ENCODE measurements at regions not wholly inside any gene's neighbourhood (a gene's known extent, or its start where the extent isn't known, plus 50 kb on each side); places are given as distances from the start of the nearest gene placed in this dataset.
"Not testable (repeated sequence)": the region's sequence is repeated elsewhere in the genome, so short reads cannot be mapped to it uniquely, and the experiment has no call there.

DNA sequence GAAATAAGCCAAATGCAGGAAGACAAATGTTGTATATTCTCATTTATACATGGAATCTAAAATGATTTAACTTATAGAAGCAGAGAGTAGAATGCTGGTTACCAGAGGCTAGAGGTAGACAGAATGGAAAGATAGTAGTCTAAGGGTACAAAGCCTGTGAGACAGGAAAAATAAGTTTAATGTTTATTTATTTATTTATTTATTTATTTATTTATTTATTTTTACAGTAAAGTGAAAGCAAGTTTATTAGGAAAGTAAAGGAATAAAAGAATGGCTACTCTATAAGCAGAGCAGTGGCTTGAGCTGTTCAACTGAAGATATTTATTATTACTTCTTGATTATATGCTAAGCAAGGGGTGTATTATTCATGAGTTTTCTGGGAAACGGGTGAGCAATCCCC lies 203.2 kb downstream of the LAS1L start:
- no peak overlapping the region for H3K4me3 ChIP-seq

DNA sequence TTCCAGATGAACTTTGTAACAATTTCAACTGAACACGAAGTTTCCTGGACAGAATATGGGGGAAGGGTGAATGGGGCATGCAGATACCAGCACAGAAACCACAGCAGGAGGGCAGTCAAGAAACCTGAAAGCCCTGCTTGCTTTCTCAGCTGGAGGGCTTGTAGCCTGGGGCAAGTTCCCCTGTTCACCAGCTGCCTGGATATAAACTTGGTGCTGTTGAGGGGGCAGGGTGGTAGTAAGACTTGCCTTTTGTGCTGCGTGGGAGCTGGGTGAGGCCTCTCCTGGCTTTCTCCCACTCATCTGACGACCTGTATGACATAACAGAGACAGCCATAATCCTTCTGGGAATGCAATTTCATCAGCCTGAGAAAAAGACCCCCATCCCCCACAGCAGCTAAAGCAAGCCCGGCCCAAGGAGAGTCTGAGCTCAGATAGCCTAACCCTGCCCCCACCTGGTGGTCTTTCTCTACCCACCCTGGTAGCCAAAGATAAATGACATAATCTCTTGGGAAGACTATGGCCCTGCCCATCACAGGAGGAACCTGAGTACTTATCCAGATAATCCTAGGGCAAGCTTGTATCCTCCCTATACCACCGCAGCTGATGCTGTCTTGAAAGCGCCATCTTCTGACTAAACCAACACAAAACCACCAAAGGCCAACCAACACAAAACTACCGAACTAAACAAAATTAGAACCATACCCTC lies 234.3 kb downstream of the LAS1L start:
- no peak overlapping the region for H3K4me3 ChIP-seq
- no peaks in the 10 kb centered on the region for H3K9me3 ChIP-seq
- no peaks in the 10 kb centered on the region for H3K27me3 ChIP-seq (ENCODE audit: low read depth)
- H3K36me3 ChIP-seq (replicated peaks), result no peaks in the 10 kb centered on the region
- no peaks in the 10 kb centered on the region for H3K4me1 ChIP-seq
- peak in 1 of 2 experiments; percentile 6 for DNase-seq (ENCODE audit: low spot score in 2 of 2)
- in situ Hi-C loops (cut with MboI; ENCODE audit: low sequenced_read_pairs), result no loop called here

More for the DNA sequence above, 203.2 kb downstream of the LAS1L start:
- Histone ChIP-seq H3K27me3 (ENCODE audit: low read depth) (no peaks in the 10 kb centered on the region), H3K4me1 (no peaks in the 10 kb centered on the region), H3K36me3 (replicated peaks) (no peaks in the 10 kb centered on the region), H3K9me3 (no peaks in the 10 kb centered on the region)
- no peak for DNase-seq (ENCODE audit: low spot score in 2 of 2)
- in situ Hi-C loops (cut with MboI; ENCODE audit: low sequenced_read_pairs), result no loop called here

DNA sequence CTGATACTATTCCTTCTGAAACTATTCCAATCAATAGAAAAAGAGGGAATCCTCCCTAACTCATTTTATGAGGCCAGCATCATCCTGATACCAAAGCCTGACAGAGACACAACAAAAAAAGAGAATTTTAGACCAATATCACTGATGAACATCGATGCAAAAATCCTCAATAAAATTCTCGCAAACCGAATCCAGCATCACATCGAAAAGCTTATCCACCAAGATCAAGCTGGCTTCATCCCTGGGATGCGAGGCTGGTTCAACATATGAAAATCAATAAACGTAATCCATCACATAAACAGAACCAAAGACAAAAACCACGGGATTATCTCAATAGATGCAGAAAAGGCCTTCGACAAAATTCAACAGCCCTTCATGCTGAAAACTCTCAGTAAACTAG lies 251.7 kb downstream of the LAS1L start:
- in situ Hi-C loops (cut with MboI; ENCODE audit: low sequenced_read_pairs), result not testable (repeated sequence)

DNA sequence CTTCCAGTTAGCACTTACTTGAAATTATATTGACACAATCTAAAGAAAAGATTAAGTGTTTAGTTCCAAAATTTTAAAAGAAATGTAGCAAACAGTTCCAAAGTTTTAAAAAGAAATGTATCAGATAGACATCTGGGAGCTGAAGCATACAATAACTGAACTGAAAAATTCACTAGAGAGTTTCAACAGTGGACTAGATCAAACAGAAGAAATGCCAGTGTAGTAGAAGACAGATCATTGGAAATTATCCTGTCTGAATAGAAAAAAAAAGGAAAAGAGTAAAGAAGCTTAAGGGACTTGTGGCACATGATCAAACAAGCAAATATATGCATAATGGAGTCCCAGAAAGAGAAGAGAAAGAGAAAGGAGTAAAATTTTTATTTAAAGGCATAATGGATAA lies 261.4 kb downstream of the LAS1L start:
- no peak for DNase-seq (ENCODE audit: low spot score in 2 of 2)
- in situ Hi-C loops (cut with MboI; ENCODE audit: low sequenced_read_pairs), result no loop called here

More for the DNA sequence above, 251.7 kb downstream of the LAS1L start:
- H3K9me3 ChIP-seq; H3K4me3 ChIP-seq; DNase-seq (ENCODE audit: low spot score in 2 of 2); H3K36me3 ChIP-seq (replicated peaks); H3K27me3 ChIP-seq (ENCODE audit: low read depth); H3K4me1 ChIP-seq: not testable (repeated sequence)

DNA sequence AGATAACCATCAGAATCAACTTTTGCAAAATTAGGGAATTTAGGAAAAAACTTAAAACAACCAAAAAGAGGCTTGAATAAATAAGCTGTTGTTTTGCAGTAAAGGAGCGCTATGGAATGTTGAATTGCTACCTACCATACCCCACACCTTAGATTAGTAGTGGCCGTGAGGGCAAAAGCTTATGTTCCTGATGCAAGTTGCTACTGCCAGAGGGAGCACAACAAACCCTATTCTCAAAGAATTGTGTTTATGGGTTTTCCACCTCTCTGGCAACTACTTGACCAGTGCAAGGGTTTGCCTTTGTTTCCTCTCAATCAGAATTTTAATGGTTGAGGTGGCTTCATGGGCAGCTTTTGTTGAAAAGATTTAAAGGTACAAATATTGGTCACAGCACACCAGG lies 268.1 kb downstream of the LAS1L start:
- Histone ChIP-seq H3K27me3 (ENCODE audit: low read depth) (no peaks in the 10 kb centered on the region), H3K4me1 (no peaks in the 10 kb centered on the region), H3K9me3 (no peaks in the 10 kb centered on the region), H3K36me3 (replicated peaks) (no peaks in the 10 kb centered on the region), H3K4me3 (no peak overlapping the region)
- in situ Hi-C loops (cut with MboI; ENCODE audit: low sequenced_read_pairs), result no loop called here
- DNase-seq (ENCODE audit: low spot score in 2 of 2), result no peak

More for the DNA sequence above, 261.4 kb downstream of the LAS1L start:
- Histone ChIP-seq H3K9me3 (no peaks in the 10 kb centered on the region), H3K4me3 (no peak overlapping the region), H3K27me3 (ENCODE audit: low read depth) (no peaks in the 10 kb centered on the region), H3K4me1 (no peaks in the 10 kb centered on the region), H3K36me3 (replicated peaks) (no peaks in the 10 kb centered on the region)

DNA sequence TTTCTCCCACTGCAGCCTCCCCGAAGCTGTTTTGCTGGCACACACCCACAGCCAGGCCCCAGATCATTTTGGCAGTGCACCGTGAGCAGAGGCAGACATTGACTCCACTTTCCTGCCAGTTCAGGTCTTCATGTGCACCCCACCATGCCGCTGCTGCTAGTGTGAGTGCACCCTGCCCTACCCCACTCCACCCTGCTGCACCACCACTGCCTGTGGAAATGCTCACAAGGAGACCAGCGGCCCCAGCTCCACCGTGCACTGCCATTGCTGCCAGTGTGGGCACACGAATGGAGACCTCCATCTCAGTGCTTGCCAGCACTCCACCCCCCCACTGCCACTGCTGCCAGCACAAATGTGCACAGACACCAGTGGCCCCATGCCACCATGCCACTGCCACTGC lies 277.6 kb upstream of the ZC4H2 start:
- in situ Hi-C loops (cut with MboI; ENCODE audit: low sequenced_read_pairs), result no loop called here

DNA sequence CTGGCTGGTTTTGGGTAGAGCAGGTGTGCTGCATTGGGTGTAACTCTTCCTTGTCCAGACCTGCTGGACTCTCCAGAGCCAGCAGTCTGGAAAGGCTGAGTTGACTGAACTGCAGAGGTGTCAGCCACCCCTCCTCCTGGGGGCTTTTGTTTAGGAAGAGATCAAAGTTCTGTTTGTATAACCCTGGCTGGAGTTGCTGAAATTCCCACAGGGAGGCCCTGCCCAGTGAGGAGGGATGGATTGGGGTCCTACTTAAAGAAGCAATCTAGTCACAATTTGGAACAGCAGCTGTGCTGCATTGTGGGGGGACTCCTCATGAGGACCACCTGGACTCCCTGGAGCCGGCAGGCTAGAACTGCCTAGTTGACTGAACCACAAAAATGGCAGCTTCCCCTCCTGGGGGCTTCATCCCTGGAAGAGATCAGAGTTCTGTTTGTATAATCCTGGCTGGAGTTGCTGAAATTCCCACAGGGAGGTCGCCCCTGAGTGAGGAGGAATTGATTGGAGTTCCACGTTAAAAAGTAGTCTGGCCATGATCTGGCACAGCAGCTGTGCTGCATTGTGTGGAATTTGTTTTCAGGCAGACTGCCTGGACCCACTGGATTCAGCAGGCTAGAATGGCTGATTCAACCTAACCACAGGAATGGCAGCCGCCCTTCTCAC lies 264.9 kb upstream of the ZC4H2 start:
- H3K4me1 ChIP-seq, result no peaks in the 10 kb centered on the region
- H3K36me3 ChIP-seq (replicated peaks), result no peaks in the 10 kb centered on the region
- H3K27me3 ChIP-seq (ENCODE audit: low read depth), result no peaks in the 10 kb centered on the region
- in situ Hi-C loops (cut with MboI; ENCODE audit: low sequenced_read_pairs), result no loop called here
- no peaks in the 10 kb centered on the region for H3K9me3 ChIP-seq
- no peak for DNase-seq (ENCODE audit: low spot score in 2 of 2)
- H3K4me3 ChIP-seq, result no peak overlapping the region

More for the DNA sequence above, 277.6 kb upstream of the ZC4H2 start:
- no peaks in the 10 kb centered on the region for H3K4me1 ChIP-seq
- H3K36me3 ChIP-seq (replicated peaks), result no peaks in the 10 kb centered on the region
- no peaks in the 10 kb centered on the region for H3K27me3 ChIP-seq (ENCODE audit: low read depth)
- no peak for DNase-seq (ENCODE audit: low spot score in 2 of 2)
- H3K9me3 ChIP-seq, result 0 out of 2 replicates have a peak, but pooled peaks cover 3% of the 10 kb centered on the region
- no peak overlapping the region for H3K4me3 ChIP-seq

DNA sequence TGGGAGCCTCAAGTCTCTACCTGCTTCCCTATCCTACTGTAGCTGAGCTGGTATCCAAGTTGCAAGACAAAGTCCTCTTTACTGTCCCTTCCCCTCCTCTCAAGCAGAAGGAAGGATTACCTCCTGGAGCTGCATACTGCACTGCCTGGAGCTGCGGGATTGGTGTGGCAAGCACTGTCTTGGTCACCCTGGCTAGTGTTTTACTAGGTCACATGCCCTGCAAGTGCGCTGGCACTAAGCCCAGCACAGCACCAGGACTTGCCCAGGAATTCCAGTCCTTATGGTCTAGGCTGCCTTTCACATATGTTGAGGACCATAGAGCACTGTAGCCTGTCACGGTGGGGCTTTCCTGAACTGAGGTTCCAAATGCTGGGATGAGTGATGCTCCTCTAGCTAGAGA lies 227.3 kb upstream of the ZC4H2 start:
- DNase-seq (ENCODE audit: low spot score in 2 of 2), result no peak
- no peaks in the 10 kb centered on the region for H3K9me3 ChIP-seq
- H3K4me3 ChIP-seq, result no peak overlapping the region
- no peaks in the 10 kb centered on the region for H3K36me3 ChIP-seq (replicated peaks)
- H3K4me1 ChIP-seq, result no peaks in the 10 kb centered on the region
- in situ Hi-C loops (cut with MboI; ENCODE audit: low sequenced_read_pairs), result no loop called here
- no peaks in the 10 kb centered on the region for H3K27me3 ChIP-seq (ENCODE audit: low read depth)

DNA sequence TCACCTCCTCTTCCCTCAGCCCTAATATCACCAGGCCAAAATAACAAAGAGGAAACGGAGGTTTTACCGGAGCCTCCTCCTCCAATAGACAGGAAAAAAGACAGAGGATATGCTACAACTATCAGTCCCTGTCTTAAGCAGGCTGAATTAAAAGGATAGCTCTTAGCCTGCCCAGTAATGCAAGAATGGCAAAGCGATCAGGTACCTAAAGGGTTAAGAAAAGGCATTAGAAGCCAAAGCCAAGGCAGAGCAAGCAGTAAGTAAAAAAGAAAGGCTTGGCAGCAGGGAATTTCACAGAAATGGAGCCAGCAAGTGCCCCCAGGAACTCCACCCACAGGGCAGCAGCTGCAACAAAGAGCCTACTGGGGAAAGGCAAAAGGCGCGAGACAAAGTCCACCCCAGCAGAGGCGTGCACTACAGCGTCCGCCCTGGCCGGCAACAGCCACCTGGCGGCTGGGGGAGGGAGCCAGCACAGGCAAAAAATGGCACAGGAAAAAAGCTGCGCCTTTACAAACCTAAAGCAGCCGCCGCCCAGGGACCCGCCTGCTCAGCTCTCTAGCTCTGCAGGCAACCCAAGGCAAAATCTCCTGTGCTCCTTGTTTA lies 220.6 kb upstream of the ZC4H2 start:
- no peaks in the 10 kb centered on the region for H3K27me3 ChIP-seq (ENCODE audit: low read depth)
- no peaks in the 10 kb centered on the region for H3K36me3 ChIP-seq (replicated peaks)
- H3K9me3 ChIP-seq, result no peaks in the 10 kb centered on the region
- in situ Hi-C loops (cut with MboI; ENCODE audit: low sequenced_read_pairs), result no loop called here
- H3K4me1 ChIP-seq, result no peaks in the 10 kb centered on the region
- DNase-seq (ENCODE audit: low spot score in 2 of 2), result peak; percentile 6 to 43
- H3K4me3 ChIP-seq, result no peak overlapping the region

DNA sequence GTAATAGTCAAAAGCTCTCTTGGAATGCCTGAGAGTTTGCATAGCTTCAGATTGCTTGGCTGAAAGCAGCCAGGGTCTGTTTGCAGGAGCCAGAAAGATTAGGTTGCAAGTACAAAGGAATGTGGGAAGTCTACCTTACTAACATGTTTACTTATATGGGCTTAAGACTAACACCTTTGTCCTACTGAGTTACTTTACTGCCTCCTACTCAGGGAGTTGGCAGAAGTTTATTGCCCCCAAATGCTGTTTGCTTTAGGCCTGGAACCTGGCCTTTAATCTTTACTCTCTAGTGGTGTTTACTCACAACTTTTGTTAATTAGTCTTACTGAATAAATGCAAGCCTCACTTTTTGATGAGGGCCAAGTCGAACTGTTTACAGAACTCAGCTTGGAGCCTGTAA lies 219.4 kb upstream of the ZC4H2 start:
- no peaks in the 10 kb centered on the region for H3K4me1 ChIP-seq
- in situ Hi-C loops (cut with MboI; ENCODE audit: low sequenced_read_pairs), result no loop called here
- no peak for DNase-seq (ENCODE audit: low spot score in 2 of 2)
- H3K36me3 ChIP-seq (replicated peaks), result no peaks in the 10 kb centered on the region
- no peaks in the 10 kb centered on the region for H3K9me3 ChIP-seq
- H3K27me3 ChIP-seq (ENCODE audit: low read depth), result no peaks in the 10 kb centered on the region
- H3K4me3 ChIP-seq, result no peak overlapping the region

DNA sequence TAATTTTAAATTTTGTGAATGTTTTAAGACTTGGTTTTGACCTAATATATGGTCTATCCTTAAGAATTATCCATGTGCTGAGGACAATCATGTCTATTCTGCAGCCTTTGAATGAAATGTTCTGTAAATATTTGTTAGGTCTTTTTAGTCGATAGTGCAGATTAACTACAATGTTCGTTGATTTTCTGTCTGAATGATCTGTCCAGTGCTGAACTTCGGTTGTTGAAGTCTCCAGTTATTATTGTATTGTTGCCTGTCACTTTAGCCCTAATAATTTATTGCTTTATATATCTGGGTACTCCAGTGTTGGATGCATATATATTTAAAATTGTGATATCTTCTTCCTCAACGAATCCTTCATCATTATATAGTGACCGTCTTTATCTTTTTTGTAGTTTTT lies 218.3 kb upstream of the ZC4H2 start:
- Histone ChIP-seq H3K36me3 (replicated peaks) (no peaks in the 10 kb centered on the region), H3K27me3 (ENCODE audit: low read depth) (no peaks in the 10 kb centered on the region), H3K4me3 (no peak overlapping the region), H3K9me3 (no peaks in the 10 kb centered on the region), H3K4me1 (no peaks in the 10 kb centered on the region)
- DNase-seq (ENCODE audit: low spot score in 2 of 2), result no peak
- in situ Hi-C loops (cut with MboI; ENCODE audit: low sequenced_read_pairs), result no loop called here

DNA sequence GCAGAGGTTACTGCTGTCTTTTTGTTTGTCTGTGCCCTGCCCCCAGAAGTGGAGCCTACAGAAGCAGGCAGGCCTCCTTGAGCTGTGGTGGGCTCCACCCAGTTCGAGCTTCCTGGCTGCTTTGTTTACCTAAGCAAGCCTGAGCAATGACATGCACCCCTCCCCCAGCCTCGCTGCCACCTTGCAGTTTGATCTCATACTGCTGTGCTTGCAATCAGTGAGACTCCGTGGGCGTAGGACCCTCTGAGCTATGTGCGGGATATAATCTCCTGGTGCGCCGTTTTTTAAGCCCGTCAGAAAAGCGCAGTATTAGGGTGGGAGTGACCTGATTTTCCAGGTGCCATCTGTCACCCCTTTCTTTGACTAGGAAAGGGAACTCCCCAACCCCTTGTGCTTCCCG lies 187.1 kb upstream of the ZC4H2 start:
- DNase-seq (ENCODE audit: low spot score in 2 of 2); in situ Hi-C loops (cut with MboI; ENCODE audit: low sequenced_read_pairs); H3K27me3 ChIP-seq (ENCODE audit: low read depth); H3K4me3 ChIP-seq; H3K36me3 ChIP-seq (replicated peaks); H3K9me3 ChIP-seq; H3K4me1 ChIP-seq: not testable (repeated sequence)

DNA sequence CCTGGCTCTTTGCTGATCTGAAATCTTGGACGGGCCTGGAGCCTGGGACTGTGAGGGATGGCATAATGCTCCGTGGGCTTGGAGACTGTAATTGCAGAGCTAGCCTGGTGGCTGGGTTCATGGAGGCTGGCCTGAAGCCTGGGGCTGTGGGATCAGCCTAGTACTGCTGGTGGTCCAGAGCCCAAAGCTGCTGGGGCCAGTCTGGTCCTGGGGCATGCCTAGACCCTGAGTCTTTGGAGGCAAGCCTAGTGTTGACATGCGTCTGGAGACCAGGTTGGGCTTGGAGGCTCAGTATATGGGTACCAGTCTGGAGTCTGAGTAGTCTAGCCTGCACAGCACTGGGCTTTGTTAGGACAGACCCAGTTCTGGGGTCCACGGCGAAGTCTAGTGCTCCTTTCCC lies 172.0 kb upstream of the ZC4H2 start:
- no peaks in the 10 kb centered on the region for H3K9me3 ChIP-seq
- in situ Hi-C loops (cut with MboI; ENCODE audit: low sequenced_read_pairs), result no loop called here
- no peak for DNase-seq (ENCODE audit: low spot score in 2 of 2)
- H3K4me1 ChIP-seq, result no peaks in the 10 kb centered on the region
- H3K36me3 ChIP-seq (replicated peaks), result no peaks in the 10 kb centered on the region
- H3K4me3 ChIP-seq, result no peak overlapping the region
- H3K27me3 ChIP-seq (ENCODE audit: low read depth), result no peaks in the 10 kb centered on the region

DNA sequence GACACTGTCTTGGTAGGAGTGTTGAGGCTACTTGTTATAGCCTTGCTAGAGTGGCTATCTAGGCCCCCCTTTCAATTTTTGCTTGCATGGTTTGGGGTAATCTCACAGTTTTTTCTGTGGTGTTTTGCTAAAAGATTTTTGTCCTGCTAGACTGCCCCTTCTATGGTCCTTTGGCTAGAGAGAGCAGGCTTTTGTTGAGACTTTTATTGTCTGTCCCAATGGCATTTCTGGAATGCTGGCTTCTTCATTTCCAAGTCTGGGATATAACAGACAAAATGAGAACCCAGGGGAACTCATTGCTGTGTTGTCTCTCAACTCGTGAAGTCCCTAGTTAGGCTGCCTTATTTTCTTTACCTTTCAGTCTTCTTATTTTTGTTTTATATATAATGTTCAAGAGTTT lies 160.2 kb upstream of the ZC4H2 start:
- in situ Hi-C loops (cut with MboI; ENCODE audit: low sequenced_read_pairs), result no loop called here
- no peaks in the 10 kb centered on the region for H3K4me1 ChIP-seq
- H3K27me3 ChIP-seq (ENCODE audit: low read depth), result no peaks in the 10 kb centered on the region
- no peak overlapping the region for H3K4me3 ChIP-seq
- H3K36me3 ChIP-seq (replicated peaks), result no peaks in the 10 kb centered on the region
- H3K9me3 ChIP-seq, result no peaks in the 10 kb centered on the region
- DNase-seq (ENCODE audit: low spot score in 2 of 2), result peak in 1 of 2 experiments; percentile 8

All from HAP-1 (cell line).